Esophagus muscularis mucosa (tissue), 4 donors: ENCODE measurements at regions not wholly inside any gene's neighbourhood (a gene's known extent, or its start where the extent isn't known, plus 50 kb on each side); places are given as distances from the start of the nearest gene placed in this dataset.

Experiments
- DNase-seq: peaks from one replicate; pipeline ENCODE4 v3.0.0-alpha.2; 2017; ENCODE audit errors: extremely low spot score
- H3K27ac ChIP-seq, 4 donors: fragments of 200-600 bp; sonication (generic); replicated peaks in 1 of 4; 1 replicate in 3 of 4; 2 replicates in 1 of 4; pipeline ENCODE4 v1.5.1; 2016 to 2019; ENCODE audit warnings: mild to moderate bottlenecking in 1 of 4
- H3K27me3 ChIP-seq, 4 donors: fragments of 200-600 bp; sonication (generic); one replicate each; pipeline versions ENCODE4 v1.5.1 to v1.6.0; 2016 to 2019
- H3K36me3 ChIP-seq, 4 donors: fragments of 200-600 bp; sonication (generic); one replicate each; pipeline ENCODE4 v1.5.1; 2016 to 2019
- H3K4me1 ChIP-seq, 4 donors: fragments of 200-600 bp; sonication (generic); one replicate each; pipeline ENCODE4 v1.5.1; 2016 to 2019
- H3K4me3 ChIP-seq, 4 donors: fragments of 200-600 bp; sonication (generic); 1 replicate in 2 of 4; 2 replicates in 2 of 4; pipeline ENCODE4 v1.5.1; 2016 to 2019; ENCODE audit warnings: mild to moderate bottlenecking in 4 of 4, moderate library complexity in 1 of 4
- H3K9me3 ChIP-seq, 4 donors: fragments of 200-600 bp; sonication (generic); 1 replicate in 3 of 4; 2 replicates in 1 of 4; pipeline ENCODE4 v1.5.1; 2016 to 2019
- CTCF ChIP-seq, 3 experiments: fragments of 200-600 bp in 2 of 3; fragments of 450-650 bp in 1 of 3; sonication (generic) in 2 of 3; IDR thresholded peaks; one replicate each; pipeline ENCODE4 v1.5.1; 2017 to 2019; ENCODE audit warnings: antibody characterized with exemption in 3 of 3, mild to moderate bottlenecking in 2 of 3, moderate library complexity in 1 of 3
- EP300 ChIP-seq: sonication (generic); formaldehyde crosslinking; IDR thresholded peaks from one replicate; pipeline ENCODE4 v1.6.1; 2017; ENCODE audit warnings: antibody characterized with exemption
- POLR2A ChIP-seq: fragments of 450-650 bp; IDR thresholded peaks from one replicate; pipeline ENCODE4 v1.6.1; 2017; ENCODE audit warnings: antibody characterized with exemption, moderate library complexity, mild to moderate bottlenecking, low read depth
- POLR2AphosphoS5 ChIP-seq, 2 donors: sonication (generic); formaldehyde crosslinking; IDR thresholded peaks; one replicate each; pipeline ENCODE4 v1.6.1; 2017; ENCODE audit warnings: antibody characterized with exemption in 2 of 2
- WGBS: methylation state at CpG from one replicate; pipeline ENCODE4 v1.1.5; 2018; 5-methylcytosine and 5-hydroxymethylcytosine counted together
- intact Hi-C: fragments of 100-400 bp; cut with DNase I; formaldehyde crosslinking; loops from one replicate; pipeline ENCODE4 v1.15.1; 2023

GRCh38 chr11:95563173-95563572 is 226.4 kb downstream of the FAM76B start:
- Histone ChIP-seq H3K4me1 (peaks cover 4 to 44% (median 34%) of the 10 kb centered on the region in 4 donors), H3K4me3 (no peak overlapping the region), H3K9me3 (no peaks in the 10 kb centered on the region), H3K27ac (no peak overlapping the region), H3K27me3 (no peaks in the 10 kb centered on the region), H3K36me3 (no peaks in the 10 kb centered on the region)
- intact Hi-C loops: loop anchor here (10.0 kb wide), 1 partner anchor 142 kb away; no protein-coding TSS in a partner anchor
- DNase-seq: no peak
- TF ChIP-seq EP300 (no peak), CTCF (IDR thresholded peaks at IDR 0.05) (no peak), POLR2A (no peak), POLR2AphosphoS5 (IDR thresholded peaks at IDR 0.05) (no peak)
- WGBS: 78% methylated on average over 2 of the region's 2 CpGs

- TF ChIP-seq POLR2AphosphoS5 (IDR thresholded peaks at IDR 0.05) (no peak), POLR2A (no peak), EP300 (no peak), CTCF (IDR thresholded peaks at IDR 0.05) (no peak)
- DNase-seq: no peak
- WGBS: 90% methylated on average over 6 of the region's 6 CpGs
- H3K36me3 ChIP-seq: no peaks in the 10 kb centered on the region
- intact Hi-C loops: loop anchor here (10.0 kb wide), 1 partner anchor 142 kb away; no protein-coding TSS in a partner anchor
- peaks cover 4 to 44% (median 32%) of the 10 kb centered on the region in 4 donors for H3K4me1 ChIP-seq
- no peaks in the 10 kb centered on the region for H3K9me3 ChIP-seq
- no peaks in the 10 kb centered on the region for H3K27me3 ChIP-seq
- no peak overlapping the region for H3K4me3 ChIP-seq
- no peak overlapping the region for H3K27ac ChIP-seq
These were observed 227.2 kb downstream of the FAM76B start for GRCh38 chr11:95562196-95562921.

GRCh38 chr11:95559899-95560298 is 229.7 kb downstream of the FAM76B start:
- H3K4me3 ChIP-seq: no peak overlapping the region
- peaks cover 0 to 26% (median 17%) of the 10 kb centered on the region in 4 donors for H3K4me1 ChIP-seq
- 41% methylated on average over 4 of the region's 4 CpGs for WGBS
- H3K9me3 ChIP-seq: no peaks in the 10 kb centered on the region
- TF ChIP-seq POLR2AphosphoS5 (IDR thresholded peaks at IDR 0.05) (peak in 1 of 2 donors; percentile 63), CTCF (IDR thresholded peaks at IDR 0.05) (no peak), EP300 (no peak), POLR2A (no peak)
- no peaks in the 10 kb centered on the region for H3K27me3 ChIP-seq
- H3K27ac ChIP-seq: peak overlapping the region; percentile 31 to 64 (median 52)
- H3K36me3 ChIP-seq: no peaks in the 10 kb centered on the region
- DNase-seq: no peak
- intact Hi-C loops: loop anchor here (10.0 kb wide), 1 partner anchor 145 kb away; no protein-coding TSS in a partner anchor

- Histone ChIP-seq H3K27ac (no peak overlapping the region), H3K4me1 (peaks cover 0 to 17% (median 15%) of the 10 kb centered on the region in 4 donors), H3K4me3 (no peak overlapping the region), H3K9me3 (no peaks in the 10 kb centered on the region), H3K36me3 (no peaks in the 10 kb centered on the region), H3K27me3 (no peaks in the 10 kb centered on the region)
- intact Hi-C loops: no loop called here
- TF ChIP-seq EP300 (no peak), POLR2A (no peak), CTCF (IDR thresholded peaks at IDR 0.05) (no peak), POLR2AphosphoS5 (IDR thresholded peaks at IDR 0.05) (no peak)
- DNase-seq: no peak
- WGBS: 70% methylated on average over 1 of the region's 1 CpG
These were observed 232.2 kb downstream of the FAM76B start for GRCh38 chr11:95557376-95557775.
